ENCODE measurements at regions not wholly inside any gene's neighbourhood (a gene's known extent, or its start where the extent isn't known, plus 50 kb on each side); places are given as distances from the start of the nearest gene placed in this dataset.

DNA sequence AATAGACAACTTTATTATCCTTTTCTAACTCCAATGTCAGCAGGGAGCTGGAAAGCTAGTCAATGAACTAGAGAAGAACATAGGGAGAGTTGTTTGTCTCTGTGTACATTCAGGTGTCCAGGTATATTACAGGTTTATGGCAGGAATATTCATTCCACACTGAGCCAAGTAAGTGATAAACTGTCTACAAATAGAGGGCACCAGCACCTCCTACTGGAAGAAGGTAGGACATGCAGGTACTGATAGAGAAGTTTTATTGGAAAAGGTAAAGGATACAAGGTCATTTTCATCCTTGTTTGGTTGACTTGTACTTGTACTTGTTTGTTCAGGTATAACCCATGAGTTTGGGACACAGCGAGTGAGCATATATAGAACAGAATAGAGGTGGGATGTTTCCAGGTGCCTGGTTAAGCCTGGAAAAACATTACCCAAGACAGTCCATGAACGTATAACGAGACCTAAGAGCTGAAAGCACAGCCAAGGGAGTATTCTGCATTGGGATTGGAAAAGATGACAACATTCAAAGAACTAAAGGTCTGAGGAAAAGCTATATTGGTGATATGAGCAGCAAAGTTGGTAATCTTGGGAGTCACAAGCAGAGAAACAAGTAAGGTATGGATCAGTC lies 61.4 kb upstream of the PPP1R3C start:
- CTCF ChIA-PET, result interaction anchor here (0.5 to 2.3 kb wide), 17 partner anchors 15 to 847 kb away, joined by 3 to 31 read pairs (median 4); partner anchors contain the start of gene PPP1R3C
- DNase-seq (ENCODE audit: low read depth, low spot score), result no peak
- Histone ChIP-seq H3K27ac (ENCODE audit: low read depth, low read length) (no peak overlapping the region), H3K4me3 (ENCODE audit: low read depth, low read length) (no peak overlapping the region), H3K9me3 (ENCODE audit: control insufficient read depth, insufficient read depth, low read length) (no peaks in the 10 kb centered on the region; the same call in 1 of the 2 replicates), H3K27me3 (ENCODE audit: control insufficient read depth, insufficient read depth, low read length) (no peaks in the 10 kb centered on the region)
- TF ChIP-seq, protein P1, sequence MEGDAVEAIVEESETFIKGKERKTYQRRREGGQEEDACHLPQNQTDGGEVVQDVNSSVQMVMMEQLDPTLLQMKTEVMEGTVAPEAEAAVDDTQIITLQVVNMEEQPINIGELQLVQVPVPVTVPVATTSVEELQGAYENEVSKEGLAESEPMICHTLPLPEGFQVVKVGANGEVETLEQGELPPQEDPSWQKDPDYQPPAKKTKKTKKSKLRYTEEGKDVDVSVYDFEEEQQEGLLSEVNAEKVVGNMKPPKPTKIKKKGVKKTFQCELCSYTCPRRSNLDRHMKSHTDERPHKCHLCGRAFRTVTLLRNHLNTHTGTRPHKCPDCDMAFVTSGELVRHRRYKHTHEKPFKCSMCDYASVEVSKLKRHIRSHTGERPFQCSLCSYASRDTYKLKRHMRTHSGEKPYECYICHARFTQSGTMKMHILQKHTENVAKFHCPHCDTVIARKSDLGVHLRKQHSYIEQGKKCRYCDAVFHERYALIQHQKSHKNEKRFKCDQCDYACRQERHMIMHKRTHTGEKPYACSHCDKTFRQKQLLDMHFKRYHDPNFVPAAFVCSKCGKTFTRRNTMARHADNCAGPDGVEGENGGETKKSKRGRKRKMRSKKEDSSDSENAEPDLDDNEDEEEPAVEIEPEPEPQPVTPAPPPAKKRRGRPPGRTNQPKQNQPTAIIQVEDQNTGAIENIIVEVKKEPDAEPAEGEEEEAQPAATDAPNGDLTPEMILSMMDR (IDR thresholded peaks at IDR 0.05; ENCODE audit: low read depth, low read length), result peak; percentile 78
- POLR2A ChIA-PET, result interaction anchor here (0.6 kb wide), 1 partner anchor 62 kb away, joined by 3 read pairs; no protein-coding TSS in a partner anchor

DNA sequence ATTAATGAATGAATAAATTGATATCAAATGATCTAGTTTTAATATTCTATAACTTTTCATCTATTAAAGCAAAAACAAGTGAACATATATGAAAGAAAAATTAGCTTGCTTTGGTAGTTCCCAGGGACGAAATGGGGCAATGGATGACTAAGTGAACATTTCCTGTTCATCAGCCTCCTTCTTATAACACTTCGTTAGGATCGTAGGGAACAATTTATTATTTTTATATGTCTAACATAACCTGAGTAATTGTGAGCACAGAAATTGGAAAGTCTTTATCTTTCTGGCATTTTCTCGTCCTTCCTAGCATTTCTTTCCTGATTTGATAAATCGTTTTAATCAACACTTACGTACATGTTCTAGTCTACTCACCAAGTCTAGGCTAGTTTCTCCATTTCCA lies 59.1 kb upstream of the PPP1R3C start:
- Histone ChIP-seq H3K27me3 (ENCODE audit: control insufficient read depth, insufficient read depth, low read length) (no peaks in the 10 kb centered on the region), H3K4me3 (ENCODE audit: low read depth, low read length) (no peak overlapping the region), H3K9me3 (ENCODE audit: control insufficient read depth, insufficient read depth, low read length) (no peaks in the 10 kb centered on the region; the same call in 1 of the 2 replicates), H3K27ac (ENCODE audit: low read depth, low read length) (no peak overlapping the region)
- DNase-seq (ENCODE audit: low read depth, low spot score), result no peak
- ChIA-PET CTCF (interaction anchor here (1.0 to 2.0 kb wide), 3 partner anchors 17 to 56 kb away, joined by 3 to 6 read pairs (median 4); no protein-coding TSS in a partner anchor), POLR2A (interaction anchor here (1.6 kb wide), 1 partner anchor 59 kb away, joined by 5 read pairs; the partner anchor contains the start of gene PPP1R3C)
- TF ChIP-seq, protein P1 (IDR thresholded peaks at IDR 0.05; ENCODE audit: low read depth, low read length), result no peak

DNA sequence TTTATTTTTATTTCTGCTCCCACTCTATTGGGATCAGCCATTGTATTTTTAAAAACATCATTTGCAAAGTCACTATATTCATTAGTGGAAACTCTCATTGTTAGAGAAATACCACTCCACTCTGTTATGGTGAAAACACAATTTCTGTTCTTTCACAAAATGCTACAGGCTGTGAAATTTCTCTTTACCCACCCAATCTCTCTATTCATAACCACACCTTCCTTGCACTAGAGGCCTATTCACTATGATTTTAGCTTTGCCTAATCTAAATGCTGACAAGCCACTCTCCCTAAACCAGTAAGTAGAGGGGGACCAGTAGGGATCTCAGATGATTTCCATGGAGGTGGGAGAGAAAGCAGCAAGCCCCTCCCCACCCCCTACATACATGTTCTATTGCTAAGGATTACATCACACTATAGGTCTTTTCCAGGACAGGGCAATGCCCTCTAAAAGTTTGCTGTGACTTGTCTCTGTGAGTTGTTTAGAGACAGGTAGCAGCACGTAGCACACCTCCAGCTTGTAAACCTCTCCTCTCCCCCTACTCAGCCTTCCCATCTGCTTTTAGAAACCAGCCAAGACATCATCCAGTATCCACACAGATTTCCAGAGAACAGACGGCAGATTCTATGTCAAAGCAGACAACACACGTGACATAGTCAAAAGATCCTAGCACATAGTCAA lies 58.3 kb upstream of the PPP1R3C start:
- Histone ChIP-seq H3K9me3 (ENCODE audit: control insufficient read depth, insufficient read depth, low read length) (no peaks in the 10 kb centered on the region; the same call in 1 of the 2 replicates), H3K4me3 (ENCODE audit: low read depth, low read length) (no peak overlapping the region), H3K27me3 (ENCODE audit: control insufficient read depth, insufficient read depth, low read length) (no peaks in the 10 kb centered on the region), H3K27ac (ENCODE audit: low read depth, low read length) (no peak overlapping the region)
- CTCF ChIA-PET, result interaction anchor here (1.0 to 2.0 kb wide), 4 partner anchors 47 to 393 kb away, joined by 3 to 6 read pairs (median 4); partner anchors contain the start of gene PPP1R3C
- TF ChIP-seq, protein P1 (IDR thresholded peaks at IDR 0.05; ENCODE audit: low read depth, low read length), result no peak
- no peak for DNase-seq (ENCODE audit: low read depth, low spot score)
- POLR2A ChIA-PET, result no interaction called here

DNA sequence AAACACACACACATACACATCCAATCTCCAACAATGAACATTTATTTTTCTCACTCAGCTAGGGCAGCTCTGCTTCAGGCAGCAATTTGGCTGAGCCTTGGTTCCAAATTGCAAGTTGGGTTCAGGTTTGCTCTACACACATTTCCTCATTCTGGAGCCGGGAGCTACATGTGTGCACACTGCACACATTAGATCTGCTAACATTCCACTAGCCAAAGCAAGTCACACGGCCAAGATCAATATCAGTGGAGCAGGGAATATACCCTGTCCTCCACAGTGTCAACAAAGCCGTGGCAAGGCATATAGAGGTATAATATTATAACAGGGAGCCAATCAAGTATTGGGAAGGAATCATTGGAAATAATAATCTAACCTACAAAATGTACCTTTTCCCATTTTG lies 57.5 kb upstream of the PPP1R3C start:
- Histone ChIP-seq H3K27ac (ENCODE audit: low read depth, low read length) (no peak overlapping the region), H3K9me3 (ENCODE audit: control insufficient read depth, insufficient read depth, low read length) (no peaks in the 10 kb centered on the region; the same call in 1 of the 2 replicates), H3K27me3 (ENCODE audit: control insufficient read depth, insufficient read depth, low read length) (no peaks in the 10 kb centered on the region), H3K4me3 (ENCODE audit: low read depth, low read length) (no peak overlapping the region)
- CTCF ChIA-PET, result interaction anchor here (1.1 kb wide), 1 partner anchor 57 kb away, joined by 3 read pairs; the partner anchor contains the start of gene PPP1R3C
- DNase-seq (ENCODE audit: low read depth, low spot score), result no peak
- TF ChIP-seq, protein P1 (IDR thresholded peaks at IDR 0.05; ENCODE audit: low read depth, low read length), result no peak
- POLR2A ChIA-PET, result no interaction called here

Data from AG04450 (cell line).